ENCODE measurements at regions not wholly inside any gene's neighbourhood (a gene's known extent, or its start where the extent isn't known, plus 50 kb on each side); places are given as distances from the start of the nearest gene placed in this dataset.

GRCh38 chr2:121052521-121052920 is 232.5 kb downstream of the TFCP2L1 start:
- no peak for TF ChIP-seq EZH2phosphoT487 (IDR thresholded peaks at IDR 0.05; ENCODE audit: borderline replicate concordance, low read length)
- no peak for TF ChIP-seq CTCF (conservative IDR thresholded peaks at IDR 0.05; ENCODE audit: low read depth, low read length)
- TF ChIP-seq EZH2 (IDR thresholded peaks at IDR 0.05; ENCODE audit: low read length, unreplicated experiment), result no peak

All from PC-3 (cell line).